H1 (cell line): ENCODE measurements at regions not wholly inside any gene's neighbourhood (a gene's known extent, or its start where the extent isn't known, plus 50 kb on each side); places are given as distances from the start of the nearest gene placed in this dataset.
A peak's percentile ranks its signal among the peaks of the same experiment; 100 is the strongest.

Experiments used
- CTCF ChIA-PET: fragments of 300-600 bp; sonication (Branson Sonifier 250); formaldehyde crosslinking; loops from one replicate; lab custom pipeline; 2021; ENCODE audit not compliant: partially characterized antibody; lab: Charles Lee
- POLR2A ChIA-PET: fragments of 300-600 bp; sonication (Branson Sonifier 250); formaldehyde crosslinking; loops from one replicate; lab custom pipeline; 2021; ENCODE audit warnings: inconsistent platforms; ENCODE audit not compliant: partially characterized antibody; lab: Charles Lee
- DNase-seq, 2 experiments: peaks; one replicate each; pipeline versions ENCODE4 v3.0.0 to v3.0.0-alpha.2; 2010 to 2022; ENCODE audit warnings: low spot score in 2 of 2, low read depth in 1 of 2, mixed read lengths in 1 of 2
- FAIRE-seq: peaks from 2 replicates; lab custom pipeline; 2011; peaks lifted over from hg19 to GRCh38; lab: Jason Lieb, UNC
- H2AFZ ChIP-seq: 2 replicates; pipeline ENCODE4 v1.8.1; 2012; ENCODE audit warnings: low read length, inconsistent platforms
- H2AK5ac ChIP-seq: 2 replicates; pipeline ENCODE4 v1.6.1; 2013; ENCODE audit warnings: low read depth, low read length
- H2BK120ac ChIP-seq: replicated peaks from 2 replicates; pipeline ENCODE3; 2013; ENCODE audit warnings: low read depth, low read length, inconsistent platforms
- H2BK12ac ChIP-seq: 2 replicates; pipeline ENCODE4 v1.6.1; 2013; ENCODE audit warnings: low read depth, low read length
- H2BK15ac ChIP-seq: 2 replicates; pipeline ENCODE4 v1.6.1; 2013; ENCODE audit warnings: low read length
- H2BK20ac ChIP-seq: 2 replicates; pipeline ENCODE4 v1.6.1; 2013; ENCODE audit warnings: low read length
- H2BK5ac ChIP-seq: 2 replicates; pipeline ENCODE4 v1.6.1; 2013; ENCODE audit warnings: low read depth, low read length
- H3K14ac ChIP-seq: 2 replicates; pipeline ENCODE4 v1.6.1; 2013; ENCODE audit warnings: inconsistent platforms; ENCODE audit not compliant: insufficient read length
- H3K18ac ChIP-seq: 2 replicates; pipeline ENCODE4 v1.6.1; 2013; ENCODE audit warnings: low read length; ENCODE audit errors: extremely low read depth
- H3K23ac ChIP-seq: 2 replicates; pipeline ENCODE4 v1.6.1; 2013; ENCODE audit warnings: inconsistent platforms; ENCODE audit not compliant: insufficient read length
- H3K23me2 ChIP-seq: 2 replicates; pipeline ENCODE4 v1.6.1; 2013; ENCODE audit warnings: low read depth, low read length
- H3K27ac ChIP-seq: 2 replicates; pipeline ENCODE4 v1.6.1; 2011; ENCODE audit warnings: low read depth, low read length, inconsistent platforms
- H3K27me3 ChIP-seq, 4 experiments: replicated peaks in 1 of 4; 1 replicate in 1 of 4; 2 replicates in 3 of 4; pipeline versions ENCODE4 v1.6.1 to v1.8.1; 2011 to 2013; ENCODE audit warnings: low read length in 3 of 4, mild to moderate bottlenecking in 3 of 4, inconsistent platforms in 2 of 4, mixed read lengths in 2 of 4, moderate library complexity in 1 of 4; ENCODE audit not compliant: control insufficient read depth in 3 of 4, insufficient read depth in 3 of 4; ENCODE audit errors: extremely low read depth in 1 of 4
- H3K36me3 ChIP-seq, 4 experiments: 2 replicates each; pipeline versions ENCODE4 v1.6.1 to v1.8.1; 2011 to 2013; ENCODE audit warnings: mild to moderate bottlenecking in 4 of 4, low read length in 3 of 4, moderate library complexity in 2 of 4, control low read depth in 1 of 4, inconsistent platforms in 1 of 4; ENCODE audit not compliant: insufficient read depth in 4 of 4, control insufficient read depth in 2 of 4
- H3K4ac ChIP-seq: replicated peaks from 2 replicates; pipeline ENCODE3; 2013; ENCODE audit warnings: low read length, low read depth, mixed read lengths, inconsistent platforms; ENCODE audit not compliant: insufficient read length
- H3K4me1 ChIP-seq, 4 experiments: replicated peaks in 1 of 4; 1 replicate in 1 of 4; 2 replicates in 3 of 4; pipeline versions ENCODE4 v1.6.1 to v1.8.1; 2011 to 2013; ENCODE audit warnings: low read length in 3 of 4, inconsistent platforms in 2 of 4, mixed read lengths in 1 of 4; ENCODE audit not compliant: insufficient read depth in 4 of 4, control insufficient read depth in 3 of 4
- H3K4me2 ChIP-seq, 2 experiments: 2 replicates each; pipeline versions ENCODE4 v1.6.1 to v1.8.1; 2011 to 2013; ENCODE audit warnings: low read depth in 2 of 2, low read length in 2 of 2, control low read depth in 1 of 2, inconsistent platforms in 1 of 2, mild to moderate bottlenecking in 1 of 2; ENCODE audit not compliant: insufficient read depth in 1 of 2
- H3K4me3 ChIP-seq, 4 experiments: fragments of 200-600, 300-600 bp in 1 of 4; sonication (generic), shearing (Covaris generic), sonication (Bioruptor Twin) in 1 of 4; 2 replicates each; pipeline versions ENCODE4 v1.5.1 to v1.8.1; 2011 to 2016; ENCODE audit warnings: low read length in 4 of 4, low read depth in 3 of 4, control low read depth in 2 of 4, inconsistent platforms in 2 of 4, mild to moderate bottlenecking in 2 of 4, mixed read lengths in 1 of 4, moderate library complexity in 1 of 4; ENCODE audit not compliant: insufficient read depth in 2 of 4; ENCODE audit errors: extremely low read depth in 1 of 4
- H3K56ac ChIP-seq: replicated peaks from 2 replicates; pipeline ENCODE3; 2013; ENCODE audit warnings: low read depth, mild to moderate bottlenecking, mixed read lengths, low read length, inconsistent platforms; ENCODE audit not compliant: insufficient read length
- H3K79me1 ChIP-seq: 2 replicates; pipeline ENCODE4 v1.6.1; 2013; ENCODE audit warnings: low read depth, low read length, control low read depth
- H3K79me2 ChIP-seq, 2 experiments: 2 replicates each; pipeline versions ENCODE4 v1.6.1 to v1.8.1; 2012 to 2013; ENCODE audit warnings: low read length in 2 of 2, mild to moderate bottlenecking in 2 of 2, inconsistent platforms in 1 of 2; ENCODE audit not compliant: insufficient read depth in 2 of 2, control insufficient read depth in 1 of 2
- H3K9ac ChIP-seq, 4 experiments: replicated peaks in 1 of 4; 1 replicate in 1 of 4; 2 replicates in 3 of 4; pipeline versions ENCODE4 v1.6.1 to v1.8.1; 2011 to 2013; ENCODE audit warnings: low read depth in 3 of 4, low read length in 3 of 4, control low read depth in 2 of 4, mild to moderate bottlenecking in 2 of 4, moderate library complexity in 2 of 4, inconsistent platforms in 1 of 4; ENCODE audit errors: extremely low read depth in 1 of 4
- H3K9me3 ChIP-seq, 2 experiments: 2 replicates each; pipeline versions ENCODE4 v1.6.1 to v1.8.1; 2012 to 2013; ENCODE audit warnings: mild to moderate bottlenecking in 2 of 2, moderate library complexity in 2 of 2, control low read depth in 1 of 2, inconsistent platforms in 1 of 2, low read depth in 1 of 2, low read length in 1 of 2, mixed read lengths in 1 of 2; ENCODE audit not compliant: insufficient read depth in 2 of 2
- H4K20me1 ChIP-seq, 2 experiments: replicated peaks in 1 of 2; 2 replicates each; pipeline versions ENCODE3 to v1.8.1; 2011 to 2013; ENCODE audit warnings: inconsistent platforms in 2 of 2, low read length in 2 of 2, mild to moderate bottlenecking in 1 of 2; ENCODE audit not compliant: insufficient read depth in 2 of 2, control insufficient read depth in 1 of 2
- H4K5ac ChIP-seq: 2 replicates; pipeline ENCODE4 v1.6.1; 2013; ENCODE audit warnings: low read length, low read depth, mixed read lengths, inconsistent platforms; ENCODE audit not compliant: insufficient read length
- H4K8ac ChIP-seq: 2 replicates; pipeline ENCODE4 v1.8.0; 2013; ENCODE audit warnings: mild to moderate bottlenecking, moderate library complexity, low read length, inconsistent platforms; ENCODE audit not compliant: insufficient read depth; ENCODE audit errors: extremely low read depth
- H4K91ac ChIP-seq: replicated peaks from 2 replicates; pipeline ENCODE3; 2013; ENCODE audit warnings: low read length, mixed read lengths, inconsistent platforms; ENCODE audit not compliant: insufficient read length
- GABPA ChIP-seq: IDR thresholded peaks from 2 replicates; pipeline ENCODE4 v1.6.1; 2011; ENCODE audit warnings: mild to moderate bottlenecking, low read length, moderate library complexity, borderline replicate concordance; ENCODE audit not compliant: insufficient read depth
- NRF1 ChIP-seq: IDR thresholded peaks from 2 replicates; pipeline ENCODE4 v1.6.1; 2011; ENCODE audit warnings: mild to moderate bottlenecking, low read depth, low read length, improper control_type of control experiment
- RFX5 ChIP-seq: IDR thresholded peaks from 2 replicates; pipeline ENCODE4 v1.6.1; 2011; ENCODE audit warnings: low read depth, low read length, improper control_type of control experiment, borderline replicate concordance
- RXRA ChIP-seq: IDR thresholded peaks from 2 replicates; pipeline ENCODE4 v1.6.1; 2011; ENCODE audit warnings: low read depth, mild to moderate bottlenecking, low read length, moderate library complexity; ENCODE audit not compliant: insufficient read depth
- SAP30 ChIP-seq: fragments of 300-600 bp; sonication (generic); IDR thresholded peaks from 2 replicates; pipeline ENCODE4 v1.7.1; 2012; ENCODE audit warnings: low read length, moderate library complexity, mild to moderate bottlenecking, inconsistent platforms; ENCODE audit not compliant: insufficient read depth, insufficient replicate concordance
- WGBS, 2 experiments: shearing (Covaris generic) in 1 of 2; methylation state at CpG; one replicate each; pipeline versions ENCODE4 v1.1.6 to v1.1.7; 2013 to 2015; ENCODE audit warnings: low lambda C conversion rate in 2 of 2, mixed read lengths in 2 of 2, inconsistent platforms in 1 of 2, low coverage in 1 of 2, missing lambda C conversion rate in 1 of 2; ENCODE audit not compliant: insufficient replicate concordance in 2 of 2, insufficient coverage in 1 of 2, insufficient read length in 1 of 2; ENCODE audit errors: extremely low coverage in 1 of 2, missing lambda C conversion rate in 1 of 2; 5-methylcytosine and 5-hydroxymethylcytosine counted together

- Histone ChIP-seq H3K79me1 (no peaks in the 10 kb centered on the region), H3K4me3 (no peak overlapping the region), H2BK15ac (0 out of 2 replicates have a peak overlapping the region, but pooled peaks have one; percentile 67), H3K79me2 (no peaks in the 10 kb centered on the region), H4K8ac (no peak overlapping the region), H2AK5ac (no peak overlapping the region), H4K5ac (no peak overlapping the region), H3K56ac (no peak overlapping the region), H3K9me3 (no peaks in the 10 kb centered on the region), H3K9ac (no peak overlapping the region), H3K27ac (0 out of 2 replicates have a peak overlapping the region, but pooled peaks have one; percentile 36), H3K4ac (peak overlapping the region; percentile 58), H4K20me1 (no peaks in the 10 kb centered on the region), H2AFZ (no peak overlapping the region), H3K36me3 (no peaks in the 10 kb centered on the region), H3K18ac (peak overlapping the region; percentile 89), H3K4me2 (peak overlapping the region in 1 of 2 experiments; percentile 58; a peak in 2 of 4 replicates), H3K27me3 (no peaks in the 10 kb centered on the region), H3K4me1 (peaks cover 14 to 26% (median 21%) of the 10 kb centered on the region in 4 experiments), H2BK20ac (peak overlapping the region; percentile 98), H3K14ac (no peak overlapping the region), H4K91ac (peak overlapping the region; percentile 94), H3K23ac (no peak overlapping the region), H2BK120ac (peak overlapping the region; percentile 68), H2BK5ac (peak overlapping the region; percentile 94; the same call in 1 of the 2 replicates), H3K23me2 (no peaks in the 10 kb centered on the region), H2BK12ac (peak overlapping the region; percentile 85)
- POLR2A ChIA-PET, result interaction anchor here (0.7 kb wide), 1 partner anchor 39 kb away, joined by 3 read pairs; no protein-coding TSS in a partner anchor
- WGBS, 2 experiments, result 88% methylated on average over 7 of the region's 7 CpGs; no CpG with 5 or more reads in 1 of the 2 experiments
- DNase-seq, result no peak
- CTCF ChIA-PET, result interaction anchor here (1.1 to 2.4 kb wide), 4 partner anchors 17 to 543 kb away, joined by 3 to 9 read pairs (median 4); no protein-coding TSS in a partner anchor
- no peak for FAIRE-seq
- no peak for TF ChIP-seq RFX5
- TF ChIP-seq NRF1, result no peak
- no peak for TF ChIP-seq RXRA
- TF ChIP-seq GABPA, result no peak
- no peak for TF ChIP-seq SAP30
These were observed 234.3 kb downstream of the EFCAB11 start for GRCh38 chr14:89720076-89720687.
